ENCODE measurements at regions not wholly inside any gene's neighbourhood (a gene's known extent, or its start where the extent isn't known, plus 50 kb on each side); places are given as distances from the start of the nearest gene placed in this dataset.

GRCh38 chr2:144582651-144583380 lies 62.9 kb upstream of the ZEB2 start:
- H3K27ac Mint-ChIP-seq: no peak overlapping the region
- H3K4me1 Mint-ChIP-seq (ENCODE audit: low read depth): peaks cover 2% of the 10 kb centered on the region
- H3K36me3 Mint-ChIP-seq (ENCODE audit: low read depth): no peaks in the 10 kb centered on the region
- H3K27me3 Mint-ChIP-seq (ENCODE audit: low read depth): peaks cover 24% of the 10 kb centered on the region
- no peak overlapping the region for H3K4me3 Mint-ChIP-seq
- no peaks in the 10 kb centered on the region for H3K9me3 Mint-ChIP-seq

GRCh38 chr2:144580521-144581161 lies 60.7 kb upstream of the ZEB2 start:
- Mint-ChIP-seq H3K4me1 (ENCODE audit: low read depth) (peaks cover 2% of the 10 kb centered on the region), H3K27ac (no peak overlapping the region), H3K9me3 (no peaks in the 10 kb centered on the region), H3K4me3 (no peak overlapping the region), H3K27me3 (ENCODE audit: low read depth) (peaks cover 20% of the 10 kb centered on the region), H3K36me3 (ENCODE audit: low read depth) (no peaks in the 10 kb centered on the region)

- Mint-ChIP-seq H3K9me3 (no peaks in the 10 kb centered on the region), H3K4me1 (ENCODE audit: low read depth) (peaks cover 2% of the 10 kb centered on the region), H3K27ac (no peak overlapping the region), H3K36me3 (ENCODE audit: low read depth) (no peaks in the 10 kb centered on the region), H3K4me3 (no peak overlapping the region), H3K27me3 (ENCODE audit: low read depth) (peaks cover 14% of the 10 kb centered on the region)
Observed at GRCh38 chr2:144579556-144579955, 59.6 kb upstream of the ZEB2 start.

GRCh38 chr2:144578099-144578498 lies 58.2 kb upstream of the ZEB2 start:
- Mint-ChIP-seq H3K9me3 (no peaks in the 10 kb centered on the region), H3K27me3 (ENCODE audit: low read depth) (peaks cover 10% of the 10 kb centered on the region), H3K36me3 (ENCODE audit: low read depth) (no peaks in the 10 kb centered on the region)

GRCh38 chr2:144572977-144573376 lies 53.1 kb upstream of the ZEB2 start:
- Mint-ChIP-seq H3K27me3 (ENCODE audit: low read depth) (no peaks in the 10 kb centered on the region), H3K4me3 (no peak overlapping the region), H3K36me3 (ENCODE audit: low read depth) (no peaks in the 10 kb centered on the region), H3K27ac (no peak overlapping the region), H3K9me3 (no peaks in the 10 kb centered on the region), H3K4me1 (ENCODE audit: low read depth) (peaks cover 2% of the 10 kb centered on the region)

More at GRCh38 chr2:144578099-144578498, 58.2 kb upstream of the ZEB2 start:
- no peaks in the 10 kb centered on the region for H3K4me1 Mint-ChIP-seq (ENCODE audit: low read depth)
- no peak overlapping the region for H3K4me3 Mint-ChIP-seq
- no peak overlapping the region for H3K27ac Mint-ChIP-seq

GRCh38 chr2:144571770-144572169 lies 51.9 kb upstream of the ZEB2 start:
- Mint-ChIP-seq H3K4me1 (ENCODE audit: low read depth) (peaks cover 2% of the 10 kb centered on the region), H3K27ac (no peak overlapping the region), H3K4me3 (no peak overlapping the region)

GRCh38 chr2:144570566-144570965 lies 50.6 kb upstream of the ZEB2 start:
- no peaks in the 10 kb centered on the region for H3K9me3 Mint-ChIP-seq
- H3K27me3 Mint-ChIP-seq (ENCODE audit: low read depth): peaks cover 5% of the 10 kb centered on the region
- H3K27ac Mint-ChIP-seq: no peak overlapping the region
- H3K4me3 Mint-ChIP-seq: no peak overlapping the region
- H3K36me3 Mint-ChIP-seq (ENCODE audit: low read depth): no peaks in the 10 kb centered on the region
- peaks cover 2% of the 10 kb centered on the region for H3K4me1 Mint-ChIP-seq (ENCODE audit: low read depth)

More at GRCh38 chr2:144571770-144572169, 51.9 kb upstream of the ZEB2 start:
- Mint-ChIP-seq H3K9me3 (no peaks in the 10 kb centered on the region), H3K27me3 (ENCODE audit: low read depth) (no peaks in the 10 kb centered on the region), H3K36me3 (ENCODE audit: low read depth) (no peaks in the 10 kb centered on the region)

Measured in T-helper 1 cell treated with Interleukin-12 subunit alpha and Interleukin-12 subunit beta and Interleukin-4 antibody, amounts not matched to agents 30 μg/mL and 1 μg/mL, for 36 hours (primary cell).